ENCODE measurements at regions not wholly inside any gene's neighbourhood (a gene's known extent, or its start where the extent isn't known, plus 50 kb on each side); places are given as distances from the start of the nearest gene placed in this dataset.

- ATAC-seq (no peak), DNase-seq (ENCODE audit: low spot score) (no peak)
- no peaks in the 10 kb centered on the region for H4K20me1 ChIP-seq (replicated peaks; ENCODE audit: insufficient read depth)
- H3K9me2 ChIP-seq (ENCODE audit: insufficient read depth), result no peaks in the 10 kb centered on the region
- no peaks in the 10 kb centered on the region for H3K79me2 ChIP-seq (replicated peaks; ENCODE audit: insufficient read depth)
- no peaks in the 10 kb centered on the region for H3K4me1 Mint-ChIP-seq
- H3K4me3 ChIP-seq, result no peak overlapping the region
- no peaks in the 10 kb centered on the region for H3K36me3 ChIP-seq (ENCODE audit: insufficient read depth)
- no peaks in the 10 kb centered on the region for H3K27me3 ChIP-seq (ENCODE audit: insufficient read depth)
- no peaks in the 10 kb centered on the region for H3K4me1 ChIP-seq (ENCODE audit: insufficient read depth)
- no peak overlapping the region for H2AFZ ChIP-seq
- H3K36me3 Mint-ChIP-seq (ENCODE audit: low read depth), result no peaks in the 10 kb centered on the region
- H3K27me3 Mint-ChIP-seq (ENCODE audit: insufficient read depth, low read depth, poor library complexity), result no peaks in the 10 kb centered on the region
- H3K4me2 ChIP-seq, result no peak overlapping the region
- H3K9me3 Mint-ChIP-seq, result peaks cover 15% of the 10 kb centered on the region
- no peaks in the 10 kb centered on the region for H3F3A ChIP-seq (replicated peaks; ENCODE audit: low read depth)
- no peak overlapping the region for H3K4me3 Mint-ChIP-seq
- TF ChIP-seq, protein P1, sequence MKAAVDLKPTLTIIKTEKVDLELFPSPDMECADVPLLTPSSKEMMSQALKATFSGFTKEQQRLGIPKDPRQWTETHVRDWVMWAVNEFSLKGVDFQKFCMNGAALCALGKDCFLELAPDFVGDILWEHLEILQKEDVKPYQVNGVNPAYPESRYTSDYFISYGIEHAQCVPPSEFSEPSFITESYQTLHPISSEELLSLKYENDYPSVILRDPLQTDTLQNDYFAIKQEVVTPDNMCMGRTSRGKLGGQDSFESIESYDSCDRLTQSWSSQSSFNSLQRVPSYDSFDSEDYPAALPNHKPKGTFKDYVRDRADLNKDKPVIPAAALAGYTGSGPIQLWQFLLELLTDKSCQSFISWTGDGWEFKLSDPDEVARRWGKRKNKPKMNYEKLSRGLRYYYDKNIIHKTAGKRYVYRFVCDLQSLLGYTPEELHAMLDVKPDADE (IDR thresholded peaks at IDR 0.05), result no peak
- TF ChIP-seq NANOG (IDR thresholded peaks at IDR 0.05; ENCODE audit: borderline replicate concordance), result no peak
- no peak for TF ChIP-seq POLR2AphosphoS5 (IDR thresholded peaks at IDR 0.05; ENCODE audit: low read depth)
- no peak for TF ChIP-seq JUNB (IDR thresholded peaks at IDR 0.05; ENCODE audit: unreplicated experiment)
- TF ChIP-seq EZH2 (IDR thresholded peaks at IDR 0.05; ENCODE audit: low read depth, unreplicated experiment), result no peak
- TF ChIP-seq, protein P2, sequence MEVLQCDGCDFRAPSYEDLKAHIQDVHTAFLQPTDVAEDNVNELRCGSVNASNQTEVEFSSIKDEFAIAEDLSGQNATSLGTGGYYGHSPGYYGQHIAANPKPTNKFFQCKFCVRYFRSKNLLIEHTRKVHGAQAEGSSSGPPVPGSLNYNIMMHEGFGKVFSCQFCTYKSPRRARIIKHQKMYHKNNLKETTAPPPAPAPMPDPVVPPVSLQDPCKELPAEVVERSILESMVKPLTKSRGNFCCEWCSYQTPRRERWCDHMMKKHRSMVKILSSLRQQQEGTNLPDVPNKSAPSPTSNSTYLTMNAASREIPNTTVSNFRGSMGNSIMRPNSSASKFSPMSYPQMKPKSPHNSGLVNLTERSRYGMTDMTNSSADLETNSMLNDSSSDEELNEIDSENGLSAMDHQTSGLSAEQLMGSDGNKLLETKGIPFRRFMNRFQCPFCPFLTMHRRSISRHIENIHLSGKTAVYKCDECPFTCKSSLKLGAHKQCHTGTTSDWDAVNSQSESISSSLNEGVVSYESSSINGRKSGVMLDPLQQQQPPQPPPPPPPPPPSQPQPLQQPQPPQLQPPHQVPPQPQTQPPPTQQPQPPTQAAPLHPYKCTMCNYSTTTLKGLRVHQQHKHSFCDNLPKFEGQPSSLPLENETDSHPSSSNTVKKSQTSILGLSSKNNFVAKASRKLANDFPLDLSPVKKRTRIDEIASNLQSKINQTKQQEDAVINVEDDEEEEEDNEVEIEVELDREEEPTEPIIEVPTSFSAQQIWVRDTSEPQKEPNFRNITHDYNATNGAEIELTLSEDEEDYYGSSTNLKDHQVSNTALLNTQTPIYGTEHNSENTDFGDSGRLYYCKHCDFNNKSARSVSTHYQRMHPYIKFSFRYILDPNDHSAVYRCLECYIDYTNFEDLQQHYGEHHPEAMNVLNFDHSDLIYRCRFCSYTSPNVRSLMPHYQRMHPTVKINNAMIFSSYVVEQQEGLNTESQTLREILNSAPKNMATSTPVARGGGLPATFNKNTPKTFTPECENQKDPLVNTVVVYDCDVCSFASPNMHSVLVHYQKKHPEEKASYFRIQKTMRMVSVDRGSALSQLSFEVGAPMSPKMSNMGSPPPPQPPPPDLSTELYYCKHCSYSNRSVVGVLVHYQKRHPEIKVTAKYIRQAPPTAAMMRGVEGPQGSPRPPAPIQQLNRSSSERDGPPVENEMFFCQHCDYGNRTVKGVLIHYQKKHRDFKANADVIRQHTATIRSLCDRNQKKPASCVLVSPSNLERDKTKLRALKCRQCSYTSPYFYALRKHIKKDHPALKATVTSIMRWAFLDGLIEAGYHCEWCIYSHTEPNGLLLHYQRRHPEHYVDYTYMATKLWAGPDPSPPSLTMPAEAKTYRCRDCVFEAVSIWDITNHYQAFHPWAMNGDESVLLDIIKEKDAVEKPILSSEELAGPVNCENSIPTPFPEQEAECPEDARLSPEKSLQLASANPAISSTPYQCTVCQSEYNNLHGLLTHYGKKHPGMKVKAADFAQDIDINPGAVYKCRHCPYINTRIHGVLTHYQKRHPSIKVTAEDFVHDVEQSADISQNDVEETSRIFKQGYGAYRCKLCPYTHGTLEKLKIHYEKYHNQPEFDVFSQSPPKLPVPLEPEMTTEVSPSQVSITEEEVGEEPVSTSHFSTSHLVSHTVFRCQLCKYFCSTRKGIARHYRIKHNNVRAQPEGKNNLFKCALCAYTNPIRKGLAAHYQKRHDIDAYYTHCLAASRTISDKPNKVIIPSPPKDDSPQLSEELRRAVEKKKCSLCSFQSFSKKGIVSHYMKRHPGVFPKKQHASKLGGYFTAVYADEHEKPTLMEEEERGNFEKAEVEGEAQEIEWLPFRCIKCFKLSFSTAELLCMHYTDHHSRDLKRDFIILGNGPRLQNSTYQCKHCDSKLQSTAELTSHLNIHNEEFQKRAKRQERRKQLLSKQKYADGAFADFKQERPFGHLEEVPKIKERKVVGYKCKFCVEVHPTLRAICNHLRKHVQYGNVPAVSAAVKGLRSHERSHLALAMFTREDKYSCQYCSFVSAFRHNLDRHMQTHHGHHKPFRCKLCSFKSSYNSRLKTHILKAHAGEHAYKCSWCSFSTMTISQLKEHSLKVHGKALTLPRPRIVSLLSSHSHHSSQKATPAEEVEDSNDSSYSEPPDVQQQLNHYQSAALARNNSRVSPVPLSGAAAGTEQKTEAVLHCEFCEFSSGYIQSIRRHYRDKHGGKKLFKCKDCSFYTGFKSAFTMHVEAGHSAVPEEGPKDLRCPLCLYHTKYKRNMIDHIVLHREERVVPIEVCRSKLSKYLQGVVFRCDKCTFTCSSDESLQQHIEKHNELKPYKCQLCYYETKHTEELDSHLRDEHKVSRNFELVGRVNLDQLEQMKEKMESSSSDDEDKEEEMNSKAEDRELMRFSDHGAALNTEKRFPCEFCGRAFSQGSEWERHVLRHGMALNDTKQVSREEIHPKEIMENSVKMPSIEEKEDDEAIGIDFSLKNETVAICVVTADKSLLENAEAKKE (CRISPR knock-in tag; IDR thresholded peaks at IDR 0.05), result no peak
- H3K27ac Mint-ChIP-seq, result no peak overlapping the region
- H3K27ac ChIP-seq (ENCODE audit: low read depth), result no peak overlapping the region
Measured at GRCh38 chrY:8341000-8341399, 996.3 kb upstream of the TSPY4 start.

DNA sequence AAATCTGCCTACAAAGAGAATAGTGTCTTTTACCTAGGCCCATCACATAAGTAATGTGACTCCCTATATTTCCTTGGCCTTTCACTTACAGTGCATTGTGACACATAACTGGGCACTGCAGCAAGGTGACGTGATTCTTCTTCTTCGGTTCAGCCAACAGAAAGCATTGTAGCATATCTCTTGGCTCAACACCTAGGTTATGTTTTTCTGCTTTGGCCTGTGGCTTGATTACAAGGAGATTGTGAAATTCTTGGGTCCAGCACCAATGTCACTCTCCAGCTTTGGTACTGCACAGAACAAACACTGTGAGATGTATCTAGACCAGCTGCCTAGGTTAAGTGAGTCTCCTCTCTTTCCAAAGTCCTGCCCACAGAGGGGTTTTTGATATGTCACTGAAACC, 995.1 kb upstream of the TSPY4 start:
- Mint-ChIP-seq H3K4me1 (no peaks in the 10 kb centered on the region), H3K9me3 (peaks cover 15% of the 10 kb centered on the region), H3K4me3 (no peak overlapping the region), H3K27me3 (ENCODE audit: insufficient read depth, low read depth, poor library complexity) (no peaks in the 10 kb centered on the region), H3K36me3 (ENCODE audit: low read depth) (no peaks in the 10 kb centered on the region), H3K27ac (no peak overlapping the region)
- no peak overlapping the region for H3K4me3 ChIP-seq
- H3K4me2 ChIP-seq, result no peak overlapping the region
- H3K79me2 ChIP-seq (replicated peaks; ENCODE audit: insufficient read depth), result no peaks in the 10 kb centered on the region
- no peaks in the 10 kb centered on the region for H3K9me2 ChIP-seq (ENCODE audit: insufficient read depth)
- H3K27me3 ChIP-seq (ENCODE audit: insufficient read depth), result no peaks in the 10 kb centered on the region
- no peaks in the 10 kb centered on the region for H3F3A ChIP-seq (replicated peaks; ENCODE audit: low read depth)
- no peaks in the 10 kb centered on the region for H3K4me1 ChIP-seq (ENCODE audit: insufficient read depth)
- H3K27ac ChIP-seq (ENCODE audit: low read depth), result no peak overlapping the region
- no peaks in the 10 kb centered on the region for H4K20me1 ChIP-seq (replicated peaks; ENCODE audit: insufficient read depth)
- H3K36me3 ChIP-seq (ENCODE audit: insufficient read depth), result no peaks in the 10 kb centered on the region
- no peak overlapping the region for H2AFZ ChIP-seq
- ATAC-seq (no peak), DNase-seq (ENCODE audit: low spot score) (no peak)
- no peak for TF ChIP-seq JUNB (IDR thresholded peaks at IDR 0.05; ENCODE audit: unreplicated experiment)
- TF ChIP-seq, protein P2 (CRISPR knock-in tag; IDR thresholded peaks at IDR 0.05), result no peak
